IMR-90 (cell line): ENCODE measurements at regions not wholly inside any gene's neighbourhood (a gene's known extent, or its start where the extent isn't known, plus 50 kb on each side); places are given as distances from the start of the nearest gene placed in this dataset.

Experiments
- ATAC-seq: fragments of 200-7000 bp; cut with Tn5 transposase; 2 replicates; pipeline ENCODE4 v1.9.1; 2020; ENCODE audit warnings: low read depth, mild to moderate bottlenecking, moderate library complexity
- BruUV-seq: library from RNA; stranded (reverse); fragments of 400-500 nt; replicated peaks from 2 replicates; lab custom pipeline; 2021; lab: Mats Ljungman, UMichigan
- CTCF ChIA-PET: fragments of 300-600 bp; formaldehyde crosslinking; extraction: SDS; loops from one replicate; lab custom pipeline; 2021; ENCODE audit warnings: antibody characterized with exemption; lab: Yijun Ruan, JAX
- POLR2A ChIA-PET: fragments of 300-600 bp; sonication (Branson Sonifier 250); formaldehyde crosslinking; loops from one replicate; lab custom pipeline; 2022; ENCODE audit warnings: antibody characterized with exemption; ENCODE audit not compliant: unreplicated experiment; lab: Charles Lee
- DNase-seq: peaks from one replicate; pipeline ENCODE4 v3.0.0; 2013
- H2AFZ ChIP-seq: replicated peaks from 2 replicates; pipeline ENCODE3; 2013; ENCODE audit warnings: low read length, mild to moderate bottlenecking; ENCODE audit not compliant: poor library complexity
- H2AK5ac ChIP-seq: 2 replicates; pipeline ENCODE4 v1.6.1; 2013; ENCODE audit warnings: low read depth, low read length, inconsistent platforms
- H2AK9ac ChIP-seq: replicated peaks from 2 replicates; pipeline ENCODE3; 2013; ENCODE audit warnings: mild to moderate bottlenecking, low read depth, low read length, moderate library complexity; ENCODE audit not compliant: poor library complexity
- H2BK120ac ChIP-seq: 2 replicates; pipeline ENCODE4 v1.6.1; 2013; ENCODE audit warnings: low read depth, low read length, inconsistent platforms
- H2BK15ac ChIP-seq: 3 replicates; pipeline ENCODE4 v1.6.1; 2013; ENCODE audit warnings: low read depth, low read length, inconsistent platforms
- H2BK20ac ChIP-seq: 2 replicates; pipeline ENCODE4 v1.6.1; 2013; ENCODE audit warnings: low read depth, mild to moderate bottlenecking, inconsistent platforms, low read length, moderate library complexity
- H2BK5ac ChIP-seq: 2 replicates; pipeline ENCODE4 v1.6.1; 2013; ENCODE audit warnings: mild to moderate bottlenecking, low read depth, low read length, inconsistent platforms; ENCODE audit not compliant: poor library complexity, severe bottlenecking
- H3K14ac ChIP-seq: replicated peaks from 2 replicates; pipeline ENCODE4 v1.6.1; 2013; ENCODE audit warnings: low read depth, low read length, inconsistent platforms
- H3K18ac ChIP-seq: 2 replicates; pipeline ENCODE4 v1.6.1; 2013; ENCODE audit warnings: low read depth, low read length, control low read depth
- H3K23ac ChIP-seq: 2 replicates; pipeline ENCODE4 v1.6.1; 2013; ENCODE audit warnings: low read depth, low read length, inconsistent platforms
- H3K27ac ChIP-seq: 2 replicates; pipeline ENCODE4 v1.5.1; 2013; ENCODE audit warnings: mild to moderate bottlenecking, control low read depth, low read length; ENCODE audit not compliant: insufficient read depth
- H3K27me3 ChIP-seq: 2 replicates; pipeline ENCODE4 v1.6.1; 2013; ENCODE audit warnings: low read length; ENCODE audit not compliant: control insufficient read depth, insufficient read depth
- H3K36me3 ChIP-seq: 2 replicates; pipeline ENCODE4 v1.6.1; 2013; ENCODE audit warnings: low read length, mixed read lengths; ENCODE audit not compliant: control insufficient read depth, insufficient read depth
- H3K4ac ChIP-seq: 2 replicates; pipeline ENCODE4 v1.6.1; 2013; ENCODE audit warnings: low read depth, low read length, inconsistent platforms
- H3K4me1 ChIP-seq: 2 replicates; pipeline ENCODE4 v1.6.1; 2013; ENCODE audit warnings: low read length, mixed read lengths; ENCODE audit not compliant: control insufficient read depth, insufficient read depth
- H3K4me2 ChIP-seq: 2 replicates; pipeline ENCODE4 v1.6.1; 2013; ENCODE audit warnings: low read depth, mild to moderate bottlenecking, control low read depth, low read length, moderate library complexity
- H3K4me3 ChIP-seq: 2 replicates; pipeline ENCODE4 v1.5.1; 2013; ENCODE audit warnings: low read depth, mild to moderate bottlenecking, control low read depth, low read length, moderate library complexity; ENCODE audit not compliant: insufficient read depth
- H3K56ac ChIP-seq: 2 replicates; pipeline ENCODE4 v1.6.1; 2013; ENCODE audit warnings: low read length, inconsistent platforms; ENCODE audit not compliant: insufficient read depth; ENCODE audit errors: extremely low read depth
- H3K79me1 ChIP-seq, 2 experiments: 2 replicates each; pipeline ENCODE4 v1.6.1; 2013; ENCODE audit warnings: low read length in 2 of 2, inconsistent platforms in 1 of 2, low read depth in 1 of 2
- H3K9ac ChIP-seq: 2 replicates; pipeline ENCODE4 v1.6.1; 2013; ENCODE audit warnings: low read depth, low read length, control low read depth
- H3K9me1 ChIP-seq: 2 replicates; pipeline ENCODE4 v1.6.1; 2013; ENCODE audit warnings: low read length, inconsistent platforms; ENCODE audit not compliant: insufficient read depth
- H3K9me3 ChIP-seq: 2 replicates; pipeline ENCODE4 v1.6.1; 2013; ENCODE audit warnings: low read length; ENCODE audit not compliant: control insufficient read depth, insufficient read depth
- H4K20me1 ChIP-seq: 2 replicates; pipeline ENCODE4 v1.6.1; 2013; ENCODE audit warnings: low read length, inconsistent platforms; ENCODE audit not compliant: insufficient read depth
- H4K5ac ChIP-seq: 2 replicates; pipeline ENCODE4 v1.6.1; 2013; ENCODE audit warnings: mild to moderate bottlenecking, low read depth, low read length, control low read depth
- H4K8ac ChIP-seq, 2 experiments: 2 replicates each; pipeline ENCODE4 v1.6.1; 2013; ENCODE audit warnings: low read depth in 2 of 2, low read length in 2 of 2, control low read depth in 1 of 2, inconsistent platforms in 1 of 2
- H4K91ac ChIP-seq: 2 replicates; pipeline ENCODE4 v1.6.1; 2013; ENCODE audit warnings: low read depth, low read length, inconsistent platforms; ENCODE audit not compliant: insufficient read depth
- BHLHE40 ChIP-seq: fragments of 150-350 bp; IDR thresholded peaks from 2 replicates; pipeline ENCODE4 v1.6.1; 2016; ENCODE audit warnings: mild to moderate bottlenecking, low read depth, low read length
- CEBPB ChIP-seq: IDR thresholded peaks from 2 replicates; pipeline ENCODE4 v1.6.1; 2012; ENCODE audit warnings: low read depth, low read length, improper control_type of control experiment
- CHD1 ChIP-seq: IDR thresholded peaks from 2 replicates; pipeline ENCODE4 v1.6.1; 2012; ENCODE audit warnings: low read depth, low read length, improper control_type of control experiment
- FOS ChIP-seq: fragments of 150-350 bp; IDR thresholded peaks from 2 replicates; pipeline ENCODE4 v1.6.1; 2016; ENCODE audit warnings: low read depth, low read length
- MAFK ChIP-seq: IDR thresholded peaks from 2 replicates; pipeline ENCODE4 v1.6.1; 2012; ENCODE audit warnings: low read depth, low read length, improper control_type of control experiment
- MXI1 ChIP-seq: IDR thresholded peaks from 2 replicates; pipeline ENCODE4 v1.6.1; 2012; ENCODE audit warnings: low read depth, mild to moderate bottlenecking, low read length, moderate library complexity, borderline replicate concordance
- NFE2L2 ChIP-seq: fragments of 150-350 bp; IDR thresholded peaks from 2 replicates; pipeline ENCODE4 v1.6.1; 2016; ENCODE audit warnings: low read depth, mild to moderate bottlenecking, low read length
- POLR2A ChIP-seq: IDR thresholded peaks from 2 replicates; pipeline ENCODE4 v1.6.1; 2012; ENCODE audit warnings: mild to moderate bottlenecking, low read depth, low read length
- RAD21 ChIP-seq: IDR thresholded peaks from 2 replicates; pipeline ENCODE4 v1.6.1; 2012; ENCODE audit warnings: low read length, improper control_type of control experiment
- RCOR1 ChIP-seq: IDR thresholded peaks from 2 replicates; pipeline ENCODE4 v1.6.1; 2012; ENCODE audit warnings: mild to moderate bottlenecking, low read length, improper control_type of control experiment; ENCODE audit not compliant: insufficient replicate concordance
- SMC3 ChIP-seq: fragments of 150-350 bp; IDR thresholded peaks from 2 replicates; pipeline ENCODE4 v1.6.1; 2016; ENCODE audit warnings: low read depth, mild to moderate bottlenecking, antibody characterized with exemption, low read length, moderate library complexity
- USF2 ChIP-seq: fragments of 150-350 bp; IDR thresholded peaks from 2 replicates; pipeline ENCODE4 v1.6.1; 2017; ENCODE audit warnings: mild to moderate bottlenecking, antibody characterized with exemption, low read length, low read depth
- WGBS, 2 experiments: methylation state at CpG; one replicate each; pipeline versions ENCODE4 v1.1.5 to v1.1.7; 2013; ENCODE audit warnings: missing lambda C conversion rate in 2 of 2; ENCODE audit not compliant: insufficient read length in 1 of 2; ENCODE audit errors: extremely low coverage in 2 of 2; 5-methylcytosine and 5-hydroxymethylcytosine counted together
- dilution Hi-C: fragments of 300-500 bp; cut with HindIII; formaldehyde crosslinking; loops from one replicate; pipeline ENCODE4 v1.14.3; 2018; ENCODE audit warnings: low sequenced_read_pairs; ENCODE audit not compliant: unreplicated experiment
- in situ Hi-C: fragments of 300-500 bp; cut with MboI; formaldehyde crosslinking; loops from 3 replicates; pipeline ENCODE4 v1.14.3; 2019; ENCODE audit warnings: low sequenced_read_pairs, inconsistent platforms, mixed read lengths
- intact Hi-C: fragments of 100-400 bp; cut with micrococcal nuclease; formaldehyde crosslinking; loops from 2 replicates; pipeline ENCODE4 v1.10.0; 2022
- TF ChIP-seq, protein P1 (sequence below): fragments of 150-350 bp; IDR thresholded peaks from 2 replicates; pipeline ENCODE4 v1.6.1; 2016; ENCODE audit warnings: low read depth, mild to moderate bottlenecking, low read length, moderate library complexity, borderline replicate concordance
- TF ChIP-seq, protein P2 (sequence below): conservative IDR thresholded peaks from 2 replicates; pipeline ENCODE4 v1.5.1; 2012; ENCODE audit warnings: mild to moderate bottlenecking, low read depth, low read length, improper control_type of control experiment

- ChIA-PET POLR2A (no interaction called here), CTCF (no interaction called here)
- H3K9me3 ChIP-seq = peaks cover 10% of the 10 kb centered on the region
- H3K27me3 ChIP-seq = no peaks in the 10 kb centered on the region
- no peak overlapping the region for H3K23ac ChIP-seq
- H3K4me3 ChIP-seq = no peak overlapping the region
- no peak overlapping the region for H2BK5ac ChIP-seq
- in situ Hi-C loops (no loop called here), dilution Hi-C loops (no loop called here), intact Hi-C loops (loop anchor here (10.0 kb wide), 2 partner anchors 385 to 505 kb away; partner anchors contain the start of gene EPHA4)
- H3K36me3 ChIP-seq = no peaks in the 10 kb centered on the region
- H4K5ac ChIP-seq = no peak overlapping the region
- no peak overlapping the region for H3K9ac ChIP-seq
- no peak overlapping the region for H3K56ac ChIP-seq
- H3K79me1 ChIP-seq = no peaks in the 10 kb centered on the region
- no TSS peak for BruUV-seq
- H2BK20ac ChIP-seq = no peak overlapping the region
- no peak for TF ChIP-seq NFE2L2
- no peak for TF ChIP-seq MXI1
- no peak for TF ChIP-seq CEBPB
- no peak for TF ChIP-seq SMC3
- TF ChIP-seq, protein P1, sequence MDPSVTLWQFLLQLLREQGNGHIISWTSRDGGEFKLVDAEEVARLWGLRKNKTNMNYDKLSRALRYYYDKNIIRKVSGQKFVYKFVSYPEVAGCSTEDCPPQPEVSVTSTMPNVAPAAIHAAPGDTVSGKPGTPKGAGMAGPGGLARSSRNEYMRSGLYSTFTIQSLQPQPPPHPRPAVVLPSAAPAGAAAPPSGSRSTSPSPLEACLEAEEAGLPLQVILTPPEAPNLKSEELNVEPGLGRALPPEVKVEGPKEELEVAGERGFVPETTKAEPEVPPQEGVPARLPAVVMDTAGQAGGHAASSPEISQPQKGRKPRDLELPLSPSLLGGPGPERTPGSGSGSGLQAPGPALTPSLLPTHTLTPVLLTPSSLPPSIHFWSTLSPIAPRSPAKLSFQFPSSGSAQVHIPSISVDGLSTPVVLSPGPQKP = no peak
- TF ChIP-seq USF2 = no peak
- no peak for TF ChIP-seq BHLHE40
- no peak for TF ChIP-seq RCOR1
- no peak for TF ChIP-seq RAD21
- TF ChIP-seq, protein P2, sequence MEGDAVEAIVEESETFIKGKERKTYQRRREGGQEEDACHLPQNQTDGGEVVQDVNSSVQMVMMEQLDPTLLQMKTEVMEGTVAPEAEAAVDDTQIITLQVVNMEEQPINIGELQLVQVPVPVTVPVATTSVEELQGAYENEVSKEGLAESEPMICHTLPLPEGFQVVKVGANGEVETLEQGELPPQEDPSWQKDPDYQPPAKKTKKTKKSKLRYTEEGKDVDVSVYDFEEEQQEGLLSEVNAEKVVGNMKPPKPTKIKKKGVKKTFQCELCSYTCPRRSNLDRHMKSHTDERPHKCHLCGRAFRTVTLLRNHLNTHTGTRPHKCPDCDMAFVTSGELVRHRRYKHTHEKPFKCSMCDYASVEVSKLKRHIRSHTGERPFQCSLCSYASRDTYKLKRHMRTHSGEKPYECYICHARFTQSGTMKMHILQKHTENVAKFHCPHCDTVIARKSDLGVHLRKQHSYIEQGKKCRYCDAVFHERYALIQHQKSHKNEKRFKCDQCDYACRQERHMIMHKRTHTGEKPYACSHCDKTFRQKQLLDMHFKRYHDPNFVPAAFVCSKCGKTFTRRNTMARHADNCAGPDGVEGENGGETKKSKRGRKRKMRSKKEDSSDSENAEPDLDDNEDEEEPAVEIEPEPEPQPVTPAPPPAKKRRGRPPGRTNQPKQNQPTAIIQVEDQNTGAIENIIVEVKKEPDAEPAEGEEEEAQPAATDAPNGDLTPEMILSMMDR = no peak
- no peak for TF ChIP-seq FOS
- TF ChIP-seq CHD1 = no peak
- no peak for TF ChIP-seq MAFK
- no peak for TF ChIP-seq POLR2A
- no CpG with 5 or more reads among the region's 1 CpG for WGBS, 2 experiments
- no peak overlapping the region for H2AFZ ChIP-seq
- no peak overlapping the region for H2BK120ac ChIP-seq
- no peak overlapping the region for H3K4ac ChIP-seq
- H3K18ac ChIP-seq = no peak overlapping the region
- H4K20me1 ChIP-seq = no peaks in the 10 kb centered on the region
- ATAC-seq (no peak), DNase-seq (no peak)
- no peak overlapping the region for H3K14ac ChIP-seq
- no peak overlapping the region for H3K4me2 ChIP-seq
- H2AK5ac ChIP-seq = no peak overlapping the region
- no peak overlapping the region for H4K8ac ChIP-seq
- no peak overlapping the region for H2BK15ac ChIP-seq
- no peak overlapping the region for H3K27ac ChIP-seq
- no peaks in the 10 kb centered on the region for H3K9me1 ChIP-seq
- no peaks in the 10 kb centered on the region for H3K4me1 ChIP-seq
- no peak overlapping the region for H4K91ac ChIP-seq
- H2AK9ac ChIP-seq = no peak overlapping the region
Measured at GRCh38 chr2:221070106-221070505, 502.0 kb downstream of the EPHA4 start.
